GM18498 (cell line): ENCODE measurements at regions not wholly inside any gene's neighbourhood (a gene's known extent, or its start where the extent isn't known, plus 50 kb on each side); places are given as distances from the start of the nearest gene placed in this dataset.
"Not testable (repeated sequence)": the region's sequence is repeated elsewhere in the genome, so short reads cannot be mapped to it uniquely, and the experiment has no call there.

ENCODE experiments used
- ATAC-seq: cut with Tn5 transposase; IDR thresholded peaks from one replicate; pipeline ENCODE4 v1.9.1; 2021; ENCODE audit warnings: mild to moderate bottlenecking, moderate library complexity; ENCODE audit not compliant: unreplicated experiment

GRCh38 chr2:21194147-21194546, 70.4 kb downstream of the TDRD15 start:
- no peak for ATAC-seq

GRCh38 chr2:21194858-21195271, 71.1 kb downstream of the TDRD15 start:
- no peak for ATAC-seq

GRCh38 chr2:21195326-21195725, 71.6 kb downstream of the TDRD15 start:
- no peak for ATAC-seq

- no peak for ATAC-seq
Observed at GRCh38 chr2:21198637-21199036, 74.9 kb downstream of the TDRD15 start.

GRCh38 chr2:21203976-21204375, 80.2 kb downstream of the TDRD15 start:
- no peak for ATAC-seq

GRCh38 chr2:21214085-21214484, 90.3 kb downstream of the TDRD15 start:
- ATAC-seq = not testable (repeated sequence)

GRCh38 chr2:21217442-21217841, 93.7 kb downstream of the TDRD15 start:
- no peak for ATAC-seq

GRCh38 chr2:21220930-21221329, 97.2 kb downstream of the TDRD15 start:
- ATAC-seq = no peak

GRCh38 chr2:21223618-21224017, 99.8 kb downstream of the TDRD15 start:
- no peak for ATAC-seq

GRCh38 chr2:21228041-21228895, 104.5 kb downstream of the TDRD15 start:
- no peak for ATAC-seq

- ATAC-seq = no peak
Observed at GRCh38 chr2:21229302-21229701, 105.5 kb downstream of the TDRD15 start.

GRCh38 chr2:21230140-21230539, 106.4 kb downstream of the TDRD15 start:
- ATAC-seq = no peak

GRCh38 chr2:21231985-21232384, 108.2 kb downstream of the TDRD15 start:
- ATAC-seq = no peak

- ATAC-seq = no peak
Observed at GRCh38 chr2:21233194-21233593, 109.4 kb downstream of the TDRD15 start.

GRCh38 chr2:21234001-21234400, 110.2 kb downstream of the TDRD15 start:
- no peak for ATAC-seq

GRCh38 chr2:21234464-21235120, 110.8 kb downstream of the TDRD15 start:
- no peak for ATAC-seq

GRCh38 chr2:21239749-21240148, 116.0 kb downstream of the TDRD15 start:
- ATAC-seq = not testable (repeated sequence)

GRCh38 chr2:21244161-21244560, 120.4 kb downstream of the TDRD15 start:
- ATAC-seq = no peak

- no peak for ATAC-seq
Observed at GRCh38 chr2:21245565-21245964, 121.8 kb downstream of the TDRD15 start.

- no peak for ATAC-seq
Observed at GRCh38 chr2:21249367-21249766, 125.6 kb downstream of the TDRD15 start.

GRCh38 chr2:21250673-21251072, 126.9 kb downstream of the TDRD15 start:
- no peak for ATAC-seq
